SK-N-SH treated with all-trans-retinoic acid at 6 μM for 48 hours (cell line): ENCODE measurements at regions not wholly inside any gene's neighbourhood (a gene's known extent, or its start where the extent isn't known, plus 50 kb on each side); places are given as distances from the start of the nearest gene placed in this dataset.

Source experiments
- ARNTL ChIP-seq: fragments of 450-650 bp; formaldehyde crosslinking; IDR thresholded peaks from 2 replicates; pipeline ENCODE4 v1.5.0; 2020; ENCODE audit warnings: low read depth, mild to moderate bottlenecking, moderate library complexity, borderline replicate concordance
- BACH2 ChIP-seq: fragments of 250-450 bp; sonication (Bioruptor Pico); IDR thresholded peaks from 2 replicates; pipeline ENCODE4 v1.9.0; 2021; ENCODE audit warnings: mild to moderate bottlenecking, borderline replicate concordance
- CREB5 ChIP-seq: fragments of 250-450 bp; sonication (Bioruptor Pico); IDR thresholded peaks from 2 replicates; pipeline ENCODE4 v1.5.1; 2020; ENCODE audit warnings: low read depth, mild to moderate bottlenecking, moderate library complexity
- CSDC2 ChIP-seq: fragments of 250-450 bp; sonication (Bioruptor Pico); IDR thresholded peaks from 2 replicates; pipeline ENCODE4 v1.5.0; 2020; ENCODE audit warnings: mild to moderate bottlenecking, moderate library complexity
- CSRNP3 ChIP-seq: fragments of 250-450 bp; sonication (Bioruptor Pico); IDR thresholded peaks from 2 replicates; pipeline ENCODE4 v1.5.1; 2021; ENCODE audit warnings: mild to moderate bottlenecking, moderate library complexity
- ISL1 ChIP-seq: fragments of 250-450 bp; sonication (Bioruptor Pico); IDR thresholded peaks from 2 replicates; pipeline ENCODE4 v2.1.2; 2022; ENCODE audit warnings: mild to moderate bottlenecking, moderate library complexity
- RARB ChIP-seq: fragments of 250-450 bp; sonication (Bioruptor Pico); IDR thresholded peaks from 2 replicates; pipeline ENCODE4 v1.8.0; 2021; ENCODE audit warnings: mild to moderate bottlenecking, moderate library complexity
- SNAI2 ChIP-seq: fragments of 250-450 bp; sonication (Bioruptor Pico); IDR thresholded peaks from 2 replicates; pipeline ENCODE4 v1.5.0; 2020; ENCODE audit warnings: mild to moderate bottlenecking, moderate library complexity
- TOX ChIP-seq: fragments of 250-450 bp; sonication (Bioruptor Pico); IDR thresholded peaks from 2 replicates; pipeline ENCODE4 v1.8.0; 2021; ENCODE audit warnings: mild to moderate bottlenecking, moderate library complexity, borderline replicate concordance
- TSHZ2 ChIP-seq: fragments of 250-450 bp; sonication (Bioruptor Pico); IDR thresholded peaks from 2 replicates; pipeline ENCODE4 v1.5.0; 2020; ENCODE audit warnings: mild to moderate bottlenecking, moderate library complexity
- ZFP30 ChIP-seq: fragments of 450-650 bp; formaldehyde crosslinking; IDR thresholded peaks from 2 replicates; pipeline ENCODE4 v1.5.0; 2022; ENCODE audit warnings: mild to moderate bottlenecking, moderate library complexity
- ZNF70 ChIP-seq: fragments of 450-650 bp; formaldehyde crosslinking; IDR thresholded peaks from 2 replicates; pipeline ENCODE4 v1.5.0; 2020; ENCODE audit warnings: mild to moderate bottlenecking, moderate library complexity
- TF ChIP-seq, protein P1 (sequence below): fragments of 250-450 bp; sonication (Bioruptor Pico); IDR thresholded peaks from 2 replicates; pipeline ENCODE4 v1.8.0; 2020; ENCODE audit warnings: mild to moderate bottlenecking, moderate library complexity, borderline replicate concordance

DNA sequence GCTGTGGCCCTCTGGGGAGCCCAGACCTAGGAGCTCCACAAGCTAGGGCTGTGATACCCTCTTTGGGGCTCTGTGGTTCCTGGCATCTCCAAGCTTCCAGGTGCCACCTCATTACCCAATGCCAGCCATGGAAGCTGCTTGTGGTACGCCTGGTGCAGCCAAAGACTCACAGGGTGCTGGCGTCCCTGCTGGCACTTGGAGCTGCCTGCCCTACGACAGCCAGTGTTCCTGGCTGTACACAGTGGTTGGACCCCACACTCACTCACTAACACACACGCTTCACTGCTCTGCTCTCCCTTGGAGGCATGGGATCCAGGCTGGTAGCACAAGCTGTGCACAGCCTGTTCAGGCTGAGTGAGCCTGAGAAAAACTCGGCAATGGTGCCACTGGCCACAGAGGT, 894.1 kb upstream of the PHF14 start:
- TF ChIP-seq, protein P1, sequence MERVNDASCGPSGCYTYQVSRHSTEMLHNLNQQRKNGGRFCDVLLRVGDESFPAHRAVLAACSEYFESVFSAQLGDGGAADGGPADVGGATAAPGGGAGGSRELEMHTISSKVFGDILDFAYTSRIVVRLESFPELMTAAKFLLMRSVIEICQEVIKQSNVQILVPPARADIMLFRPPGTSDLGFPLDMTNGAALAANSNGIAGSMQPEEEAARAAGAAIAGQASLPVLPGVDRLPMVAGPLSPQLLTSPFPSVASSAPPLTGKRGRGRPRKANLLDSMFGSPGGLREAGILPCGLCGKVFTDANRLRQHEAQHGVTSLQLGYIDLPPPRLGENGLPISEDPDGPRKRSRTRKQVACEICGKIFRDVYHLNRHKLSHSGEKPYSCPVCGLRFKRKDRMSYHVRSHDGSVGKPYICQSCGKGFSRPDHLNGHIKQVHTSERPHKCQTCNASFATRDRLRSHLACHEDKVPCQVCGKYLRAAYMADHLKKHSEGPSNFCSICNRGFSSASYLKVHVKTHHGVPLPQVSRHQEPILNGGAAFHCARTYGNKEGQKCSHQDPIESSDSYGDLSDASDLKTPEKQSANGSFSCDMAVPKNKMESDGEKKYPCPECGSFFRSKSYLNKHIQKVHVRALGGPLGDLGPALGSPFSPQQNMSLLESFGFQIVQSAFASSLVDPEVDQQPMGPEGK (CRISPR knock-in tag) = no peak
- TF ChIP-seq TOX (CRISPR knock-in tag) = no peak
- TF ChIP-seq CREB5 (CRISPR knock-in tag) = no peak
- TF ChIP-seq ZFP30 (CRISPR knock-in tag) = no peak
- TF ChIP-seq ISL1 (CRISPR knock-in tag) = no peak
- TF ChIP-seq CSDC2 = no peak
- no peak for TF ChIP-seq ARNTL (CRISPR knock-in tag)
- no peak for TF ChIP-seq RARB
- no peak for TF ChIP-seq SNAI2
- no peak for TF ChIP-seq ZNF70 (CRISPR knock-in tag)
- no peak for TF ChIP-seq TSHZ2
- TF ChIP-seq CSRNP3 (CRISPR knock-in tag) = no peak
- TF ChIP-seq BACH2 = no peak
